ENCODE measurements at regions not wholly inside any gene's neighbourhood (a gene's known extent, or its start where the extent isn't known, plus 50 kb on each side); places are given as distances from the start of the nearest gene placed in this dataset.

- no peak for TF ChIP-seq CTCF (IDR thresholded peaks at IDR 0.05; ENCODE audit: insufficient read depth, low read depth, low read length)
- no peak overlapping the region for H3K4me3 ChIP-seq (ENCODE audit: low read depth, low read length)
- no peak for DNase-seq (ENCODE audit: low read depth)
These were observed 160.0 kb upstream of the SHH start for GRCh38 chr7:155972247-155972646.

- TF ChIP-seq CTCF (IDR thresholded peaks at IDR 0.05; ENCODE audit: insufficient read depth, low read depth, low read length) = no peak
- DNase-seq (ENCODE audit: low read depth) = no peak
- H3K4me3 ChIP-seq (ENCODE audit: low read depth, low read length) = no peak overlapping the region
These were observed 159.0 kb upstream of the SHH start for GRCh38 chr7:155971180-155971770.

GRCh38 chr7:155969192-155969929 lies 157.1 kb upstream of the SHH start:
- H3K4me3 ChIP-seq (ENCODE audit: low read depth, low read length) = no peak overlapping the region
- TF ChIP-seq CTCF (IDR thresholded peaks at IDR 0.05; ENCODE audit: insufficient read depth, low read depth, low read length) = no peak
- DNase-seq (ENCODE audit: low read depth) = no peak

- TF ChIP-seq CTCF (IDR thresholded peaks at IDR 0.05; ENCODE audit: insufficient read depth, low read depth, low read length) = no peak
- no peak for DNase-seq (ENCODE audit: low read depth)
- H3K4me3 ChIP-seq (ENCODE audit: low read depth, low read length) = no peak overlapping the region
These were observed 152.7 kb upstream of the SHH start for GRCh38 chr7:155965010-155965409.

GRCh38 chr7:155964543-155964942 lies 152.3 kb upstream of the SHH start:
- no peak for DNase-seq (ENCODE audit: low read depth)
- no peak for TF ChIP-seq CTCF (IDR thresholded peaks at IDR 0.05; ENCODE audit: insufficient read depth, low read depth, low read length)
- H3K4me3 ChIP-seq (ENCODE audit: low read depth, low read length) = no peak overlapping the region

GRCh38 chr7:155963771-155964195 lies 151.5 kb upstream of the SHH start:
- TF ChIP-seq CTCF (IDR thresholded peaks at IDR 0.05; ENCODE audit: insufficient read depth, low read depth, low read length) = no peak
- no peak for DNase-seq (ENCODE audit: low read depth)
- no peak overlapping the region for H3K4me3 ChIP-seq (ENCODE audit: low read depth, low read length)
